SK-N-SH (cell line): ENCODE measurements at regions not wholly inside any gene's neighbourhood (a gene's known extent, or its start where the extent isn't known, plus 50 kb on each side); places are given as distances from the start of the nearest gene placed in this dataset.

ENCODE experiments used
- CTCF ChIA-PET: fragments of 300-600, 350-600 bp; formaldehyde crosslinking; extraction: SDS; loops from one replicate; lab custom pipeline; 2021; lab: Yijun Ruan, JAX
- POLR2A ChIA-PET: fragments of 350-600 bp; sonication (Branson Sonifier 250); formaldehyde crosslinking; extraction: SDS; loops from one replicate; lab custom pipeline; 2020; ENCODE audit warnings: antibody characterized with exemption, inconsistent platforms; lab: Yijun Ruan, JAX
- DNase-seq: peaks from one replicate; pipeline ENCODE4 v3.0.0; 2012
- H2AFZ ChIP-seq: fragments of 200-600 bp; sonication (generic); 2 replicates; pipeline ENCODE4 v1.8.1; 2016; ENCODE audit warnings: antibody characterized with exemption, mild to moderate bottlenecking, low read depth
- H3F3A ChIP-seq: fragments of 200-600 bp; sonication (generic); replicated peaks from 2 replicates; pipeline ENCODE3; 2016; ENCODE audit warnings: antibody characterized with exemption, mild to moderate bottlenecking; ENCODE audit not compliant: insufficient read depth
- H3K27ac ChIP-seq, 2 experiments: fragments of 200-500 bp in 1 of 2; fragments of 200-600 bp in 1 of 2; sonication (Bioruptor generic) in 1 of 2; sonication (generic), shearing (Covaris generic) in 1 of 2; 2 replicates each; pipeline versions ENCODE4 v1.5.1 to v1.6.1; 2014 to 2016; ENCODE audit warnings: low read depth in 2 of 2, inconsistent platforms in 1 of 2, low read length in 1 of 2, mild to moderate bottlenecking in 1 of 2, mixed read lengths in 1 of 2
- H3K27me3 ChIP-seq: fragments of 200-600 bp; sonication (generic), shearing (Covaris generic); 2 replicates; pipeline ENCODE4 v1.6.1; 2016; ENCODE audit warnings: mixed run types; ENCODE audit not compliant: insufficient read depth
- H3K36me3 ChIP-seq, 2 experiments: fragments of 200-500 bp in 1 of 2; fragments of 200-600 bp in 1 of 2; sonication (Bioruptor generic) in 1 of 2; sonication (generic) in 1 of 2; replicated peaks in 1 of 2; 2 replicates each; pipeline versions ENCODE3 to v1.5.1; 2014 to 2016; ENCODE audit warnings: low read length in 1 of 2, mild to moderate bottlenecking in 1 of 2; ENCODE audit not compliant: insufficient read depth in 2 of 2, control insufficient read depth in 1 of 2
- H3K4me1 ChIP-seq, 2 experiments: fragments of 200-500 bp in 1 of 2; fragments of 200-600 bp in 1 of 2; sonication (Bioruptor generic) in 1 of 2; sonication (generic), shearing (Covaris generic) in 1 of 2; 2 replicates each; pipeline versions ENCODE4 v1.5.1 to v1.6.1; 2014 to 2016; ENCODE audit warnings: low read depth in 1 of 2, low read length in 1 of 2, mixed run types in 1 of 2; ENCODE audit not compliant: insufficient read depth in 2 of 2, control insufficient read depth in 1 of 2
- H3K4me2 ChIP-seq: fragments of 200-600 bp; sonication (generic), shearing (Covaris generic); 2 replicates; pipeline ENCODE4 v1.6.1; 2017; ENCODE audit warnings: mixed run types
- H3K4me3 ChIP-seq, 2 experiments: fragments of 200-500 bp in 1 of 2; fragments of 200-600 bp in 1 of 2; sonication (Bioruptor generic) in 1 of 2; sonication (generic), shearing (Covaris generic) in 1 of 2; 2 replicates each; pipeline versions ENCODE4 v1.5.1 to v1.8.1; 2014 to 2016; ENCODE audit warnings: low read depth in 2 of 2, inconsistent platforms in 1 of 2, low read length in 1 of 2, mild to moderate bottlenecking in 1 of 2, mixed read lengths in 1 of 2, moderate library complexity in 1 of 2
- H3K79me2 ChIP-seq: fragments of 200-600 bp; sonication (generic); 2 replicates; pipeline ENCODE4 v1.8.1; 2017; ENCODE audit warnings: mild to moderate bottlenecking; ENCODE audit not compliant: insufficient read depth
- H3K9ac ChIP-seq: fragments of 200-600 bp; sonication (generic); 2 replicates; pipeline ENCODE4 v1.6.1; 2017; ENCODE audit warnings: mixed run types
- H3K9me2 ChIP-seq: fragments of 200-600 bp; sonication (generic); 2 replicates; pipeline ENCODE4 v1.6.1; 2017; ENCODE audit warnings: mixed run types
- H3K9me3 ChIP-seq: fragments of 200-600 bp; sonication (generic); 2 replicates; pipeline ENCODE4 v1.6.1; 2017; ENCODE audit warnings: mixed run types, mild to moderate bottlenecking, moderate library complexity
- H4K20me1 ChIP-seq: fragments of 200-600 bp; sonication (generic); 2 replicates; pipeline ENCODE4 v1.6.1; 2017; ENCODE audit warnings: mild to moderate bottlenecking, mixed run types; ENCODE audit not compliant: insufficient read depth
- EP300 ChIP-seq, 2 experiments: IDR thresholded peaks; 2 replicates each; pipeline versions ENCODE4 v1.4.0 to v1.6.1; 2012; ENCODE audit warnings: borderline replicate concordance in 1 of 2, low read depth in 1 of 2, low read length in 1 of 2
- FOSL2 ChIP-seq: IDR thresholded peaks from 2 replicates; pipeline ENCODE4 v1.4.0; 2012; ENCODE audit warnings: low read depth, mild to moderate bottlenecking, moderate library complexity, borderline replicate concordance
- GABPA ChIP-seq: IDR thresholded peaks from 2 replicates; pipeline ENCODE4 v1.4.0; 2012; ENCODE audit warnings: low read depth, mild to moderate bottlenecking
- IRF3 ChIP-seq: fragments of 150-350 bp; IDR thresholded peaks from 2 replicates; pipeline ENCODE4 v1.6.1; 2016; ENCODE audit warnings: mild to moderate bottlenecking, low read depth, low read length
- MEF2A ChIP-seq: IDR thresholded peaks from 2 replicates; pipeline ENCODE4 v1.4.0; 2012; ENCODE audit warnings: low read depth, borderline replicate concordance
- MXI1 ChIP-seq: IDR thresholded peaks from 2 replicates; pipeline ENCODE4 v1.6.1; 2012; ENCODE audit warnings: mild to moderate bottlenecking, low read depth, low read length, improper control_type of control experiment
- POLR2AphosphoS5 ChIP-seq: IDR thresholded peaks from 2 replicates; pipeline ENCODE4 v1.6.1; 2012; ENCODE audit warnings: low read depth, low read length
- RAD21 ChIP-seq: IDR thresholded peaks from 2 replicates; pipeline ENCODE4 v1.6.1; 2012; ENCODE audit warnings: mild to moderate bottlenecking, low read length
- RCOR1 ChIP-seq: fragments of 150-350 bp; IDR thresholded peaks from 2 replicates; pipeline ENCODE4 v1.6.1; 2017; ENCODE audit warnings: antibody characterized with exemption, low read length
- RFX5 ChIP-seq: IDR thresholded peaks from 2 replicates; pipeline ENCODE4 v1.6.1; 2012; ENCODE audit warnings: mild to moderate bottlenecking, improper control_type of control experiment, low read length
- RXRA ChIP-seq: IDR thresholded peaks from 2 replicates; pipeline ENCODE4 v1.4.0; 2012; ENCODE audit warnings: low read depth, mild to moderate bottlenecking, borderline replicate concordance
- SIN3A ChIP-seq: IDR thresholded peaks from 2 replicates; pipeline ENCODE4 v1.6.1; 2012; ENCODE audit warnings: low read depth, mild to moderate bottlenecking, low read length, moderate library complexity, borderline replicate concordance
- TAF1 ChIP-seq: IDR thresholded peaks from 2 replicates; pipeline ENCODE4 v1.6.1; 2012; ENCODE audit warnings: low read depth, mild to moderate bottlenecking, low read length, moderate library complexity, borderline replicate concordance
- TCF12 ChIP-seq: IDR thresholded peaks from 2 replicates; pipeline ENCODE4 v1.4.0; 2012
- USF1 ChIP-seq: IDR thresholded peaks from 2 replicates; pipeline ENCODE4 v1.4.0; 2012; ENCODE audit warnings: low read depth, borderline replicate concordance
- YY1 ChIP-seq: IDR thresholded peaks from 2 replicates; pipeline ENCODE4 v1.4.0; 2012; ENCODE audit warnings: low read depth, mild to moderate bottlenecking
- ZBTB33 ChIP-seq: IDR thresholded peaks from 2 replicates; pipeline ENCODE4 v1.4.0; 2012; ENCODE audit warnings: low read depth, borderline replicate concordance
- WGBS: methylation state at CpG from one replicate; pipeline ENCODE4 v1.1.6; 2017; ENCODE audit warnings: low lambda C conversion rate; 5-methylcytosine and 5-hydroxymethylcytosine counted together
- TF ChIP-seq, protein P1 (sequence below): IDR thresholded peaks from 2 replicates; pipeline ENCODE4 v1.4.0; 2012; ENCODE audit warnings: low read depth
- TF ChIP-seq, protein P2 (sequence below): IDR thresholded peaks from 2 replicates; pipeline ENCODE4 v1.6.1; 2012; ENCODE audit warnings: mild to moderate bottlenecking, low read depth, low read length, moderate library complexity

DNA sequence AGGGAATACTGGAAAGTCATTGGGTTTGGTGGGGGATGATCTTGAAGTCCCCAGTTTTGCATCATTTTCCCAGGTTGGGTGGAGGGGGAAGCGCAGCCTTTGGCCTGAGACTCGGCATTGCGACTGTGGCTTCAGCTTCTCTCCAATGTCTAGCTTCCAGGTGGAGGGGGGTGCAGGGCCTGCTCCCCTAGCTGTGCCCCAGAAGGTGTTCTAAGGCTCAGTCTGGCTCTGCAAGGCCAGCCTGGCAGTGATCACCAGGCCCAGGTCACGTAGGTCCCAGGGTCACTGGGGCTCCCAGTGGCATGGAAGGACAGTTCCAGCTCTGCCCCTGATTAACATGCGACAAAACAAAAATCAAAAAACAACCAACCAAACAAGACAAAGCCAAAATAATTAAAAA, 56.9 kb upstream of the HAAO start:
- H3K79me2 ChIP-seq, result no peaks in the 10 kb centered on the region
- peaks cover 0 to 3% of the 10 kb centered on the region in 2 experiments; a peak in 1 of 4 replicates for H3K4me1 ChIP-seq
- no peaks in the 10 kb centered on the region for H3K27me3 ChIP-seq
- no peak overlapping the region for H3K27ac ChIP-seq
- no peak overlapping the region for H2AFZ ChIP-seq
- H4K20me1 ChIP-seq, result no peaks in the 10 kb centered on the region
- WGBS, result 91% methylated on average over 5 of the region's 5 CpGs
- H3K9me3 ChIP-seq, result no peaks in the 10 kb centered on the region
- ChIA-PET POLR2A (no interaction called here), CTCF (interaction anchor here (0.9 to 8.5 kb wide), 5 partner anchors 10 to 762 kb away, joined by 3 to 88 read pairs (median 5); no protein-coding TSS in a partner anchor)
- H3F3A ChIP-seq, result no peaks in the 10 kb centered on the region
- H3K4me3 ChIP-seq, result no peak overlapping the region
- H3K9ac ChIP-seq, result no peak overlapping the region
- no peaks in the 10 kb centered on the region for H3K9me2 ChIP-seq
- TF ChIP-seq GABPA (no peak), SIN3A (no peak), IRF3 (no peak), RFX5 (no peak), TCF12 (no peak), USF1 (no peak), RCOR1 (no peak), TAF1 (no peak), YY1 (no peak), ZBTB33 (no peak), POLR2AphosphoS5 (no peak), FOSL2 (no peak), MEF2A (no peak), EP300 (IDR thresholded peaks at IDR 0.05; ENCODE audit: borderline replicate concordance in 1 of 2, low read depth in 1 of 2, low read length in 1 of 2) (no peak), RXRA (no peak), RAD21 (no peak), MXI1 (no peak)
- TF ChIP-seq, protein P1, sequence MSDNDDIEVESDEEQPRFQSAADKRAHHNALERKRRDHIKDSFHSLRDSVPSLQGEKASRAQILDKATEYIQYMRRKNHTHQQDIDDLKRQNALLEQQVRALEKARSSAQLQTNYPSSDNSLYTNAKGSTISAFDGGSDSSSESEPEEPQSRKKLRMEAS, result no peak
- TF ChIP-seq, protein P2, sequence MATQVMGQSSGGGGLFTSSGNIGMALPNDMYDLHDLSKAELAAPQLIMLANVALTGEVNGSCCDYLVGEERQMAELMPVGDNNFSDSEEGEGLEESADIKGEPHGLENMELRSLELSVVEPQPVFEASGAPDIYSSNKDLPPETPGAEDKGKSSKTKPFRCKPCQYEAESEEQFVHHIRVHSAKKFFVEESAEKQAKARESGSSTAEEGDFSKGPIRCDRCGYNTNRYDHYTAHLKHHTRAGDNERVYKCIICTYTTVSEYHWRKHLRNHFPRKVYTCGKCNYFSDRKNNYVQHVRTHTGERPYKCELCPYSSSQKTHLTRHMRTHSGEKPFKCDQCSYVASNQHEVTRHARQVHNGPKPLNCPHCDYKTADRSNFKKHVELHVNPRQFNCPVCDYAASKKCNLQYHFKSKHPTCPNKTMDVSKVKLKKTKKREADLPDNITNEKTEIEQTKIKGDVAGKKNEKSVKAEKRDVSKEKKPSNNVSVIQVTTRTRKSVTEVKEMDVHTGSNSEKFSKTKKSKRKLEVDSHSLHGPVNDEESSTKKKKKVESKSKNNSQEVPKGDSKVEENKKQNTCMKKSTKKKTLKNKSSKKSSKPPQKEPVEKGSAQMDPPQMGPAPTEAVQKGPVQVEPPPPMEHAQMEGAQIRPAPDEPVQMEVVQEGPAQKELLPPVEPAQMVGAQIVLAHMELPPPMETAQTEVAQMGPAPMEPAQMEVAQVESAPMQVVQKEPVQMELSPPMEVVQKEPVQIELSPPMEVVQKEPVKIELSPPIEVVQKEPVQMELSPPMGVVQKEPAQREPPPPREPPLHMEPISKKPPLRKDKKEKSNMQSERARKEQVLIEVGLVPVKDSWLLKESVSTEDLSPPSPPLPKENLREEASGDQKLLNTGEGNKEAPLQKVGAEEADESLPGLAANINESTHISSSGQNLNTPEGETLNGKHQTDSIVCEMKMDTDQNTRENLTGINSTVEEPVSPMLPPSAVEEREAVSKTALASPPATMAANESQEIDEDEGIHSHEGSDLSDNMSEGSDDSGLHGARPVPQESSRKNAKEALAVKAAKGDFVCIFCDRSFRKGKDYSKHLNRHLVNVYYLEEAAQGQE, result no peak
- H3K36me3 ChIP-seq, result no peaks in the 10 kb centered on the region
- H3K4me2 ChIP-seq, result no peak overlapping the region
- no peak for DNase-seq
